GM21619 (cell line): ENCODE measurements at regions not wholly inside any gene's neighbourhood (a gene's known extent, or its start where the extent isn't known, plus 50 kb on each side); places are given as distances from the start of the nearest gene placed in this dataset.

Experiments used
- ATAC-seq: cut with Tn5 transposase; IDR thresholded peaks from one replicate; pipeline ENCODE4 v1.9.1; 2021; ENCODE audit not compliant: unreplicated experiment

DNA sequence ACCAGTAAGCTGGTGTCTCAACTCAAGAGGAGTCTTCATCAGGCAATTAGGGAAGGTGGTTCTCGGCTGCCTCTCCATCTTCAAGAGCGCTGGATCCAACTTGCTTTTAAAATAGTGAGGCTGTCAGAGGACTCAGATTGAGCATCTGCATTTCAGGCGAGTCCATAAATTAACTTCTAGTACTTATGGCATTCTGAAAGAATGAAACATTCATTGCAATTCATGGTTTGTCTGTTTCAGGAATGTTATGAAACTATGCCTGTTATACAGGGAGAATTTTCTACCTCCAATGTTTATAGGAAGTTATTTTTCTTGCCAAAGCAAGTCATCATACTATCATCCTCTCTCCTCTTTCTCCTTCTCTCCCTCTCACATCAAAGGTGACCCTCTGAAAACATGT, 883.2 kb downstream of the SLC4A3 start:
- ATAC-seq, result no peak

GRCh38 chr2:220512419-220512818, 885.0 kb downstream of the SLC4A3 start:
- no peak for ATAC-seq

DNA sequence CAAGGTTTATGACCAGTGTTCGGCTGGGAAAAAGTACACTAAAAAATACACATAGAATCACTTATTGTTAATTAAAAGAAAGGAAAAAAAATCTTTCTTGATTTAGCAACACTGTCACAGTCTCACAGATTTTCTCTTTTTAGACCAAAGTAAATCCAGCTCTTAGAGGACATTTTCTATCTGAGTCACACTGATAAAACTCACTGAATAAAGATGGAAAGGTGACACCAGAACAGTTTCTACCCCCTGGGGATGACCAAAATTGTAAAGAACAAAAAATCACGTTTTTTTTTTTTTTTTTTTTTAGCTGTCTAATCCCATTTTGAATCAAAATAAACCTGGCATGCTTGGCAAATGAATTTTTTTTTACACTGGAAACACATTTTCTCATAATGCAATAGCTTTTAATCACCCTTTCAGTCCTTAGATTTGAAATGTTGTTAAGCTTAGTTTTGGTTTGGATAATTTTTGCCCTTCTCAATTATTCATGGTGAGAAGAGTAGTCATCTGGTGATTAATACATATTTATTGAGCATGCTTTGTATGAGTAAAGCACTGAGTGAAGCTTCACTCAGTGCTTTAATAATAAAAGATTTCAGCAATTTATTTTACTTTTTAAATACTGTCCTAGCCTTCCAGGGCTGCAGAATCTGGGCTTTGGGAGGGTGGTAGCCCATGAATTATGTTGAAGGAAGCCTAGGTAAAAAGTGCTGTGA, 886.3 kb downstream of the SLC4A3 start:
- ATAC-seq, result no peak

- ATAC-seq, result no peak
These were observed 894.1 kb downstream of the SLC4A3 start for GRCh38 chr2:220521551-220521950.

DNA sequence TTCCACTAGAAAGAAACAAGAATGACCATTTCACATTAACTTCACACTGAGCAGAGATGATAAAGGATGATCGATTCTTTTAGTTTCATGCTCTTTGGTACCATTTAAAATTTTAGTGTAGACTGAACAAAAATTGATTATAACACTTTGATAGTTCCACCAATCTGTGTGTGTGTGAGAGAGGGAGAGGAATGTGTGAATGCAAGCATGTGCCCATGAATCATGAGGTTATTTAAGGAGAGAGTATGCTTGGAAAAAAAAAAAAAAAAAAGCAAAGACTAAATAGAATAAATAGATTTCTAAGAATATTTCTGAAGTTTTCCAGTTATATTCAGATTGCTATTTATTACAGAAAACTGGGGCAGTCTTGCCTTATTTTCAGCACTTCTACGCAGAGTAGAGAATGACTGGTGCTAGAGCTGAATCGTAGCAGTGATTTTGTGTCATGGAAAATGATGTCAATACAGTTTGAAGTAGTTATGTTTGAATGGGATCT, 900.8 kb downstream of the SLC4A3 start:
- ATAC-seq, result no peak

GRCh38 chr2:220531216-220531615, 903.8 kb downstream of the SLC4A3 start:
- ATAC-seq, result no peak

DNA sequence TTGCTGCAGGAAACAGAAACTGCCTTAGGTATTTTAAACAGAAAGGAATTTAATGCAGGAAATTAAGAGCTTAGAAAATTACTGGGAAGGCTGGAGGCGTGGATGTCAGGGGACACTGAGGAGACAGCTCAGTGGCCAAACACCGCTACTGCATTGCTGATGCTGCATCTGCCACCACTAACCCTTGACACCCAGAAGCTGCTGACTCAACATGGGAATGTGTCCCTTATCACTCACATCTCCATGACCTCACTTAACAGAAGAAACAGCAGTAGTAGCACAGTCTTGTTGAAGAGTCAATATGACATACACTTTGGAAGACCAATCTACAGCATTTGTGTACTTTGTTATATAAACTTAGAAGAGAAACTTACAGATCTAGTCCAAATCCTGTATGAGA, 906.1 kb downstream of the SLC4A3 start:
- peak; percentile 81 for ATAC-seq

- ATAC-seq, result no peak
These were observed 912.1 kb downstream of the SLC4A3 start for GRCh38 chr2:220539481-220539880.

DNA sequence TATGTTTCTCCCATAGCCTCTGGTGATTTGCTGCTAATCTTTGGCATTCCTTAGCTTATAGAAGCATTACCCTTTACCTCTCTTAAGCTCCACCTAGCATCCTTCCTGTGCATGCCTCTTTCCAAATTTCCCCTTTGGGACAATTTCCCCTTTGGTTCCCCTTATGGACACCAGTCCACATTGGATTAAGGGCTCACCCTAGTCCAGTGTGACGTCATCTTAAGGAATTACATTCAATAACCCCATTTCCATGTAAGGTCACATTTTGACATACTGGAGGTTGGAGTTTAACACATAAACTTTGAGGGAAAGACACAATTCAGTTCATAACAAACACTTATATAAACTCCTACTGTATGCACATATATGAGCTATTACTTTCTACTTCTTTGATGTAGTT, 916.6 kb downstream of the SLC4A3 start:
- no peak for ATAC-seq

DNA sequence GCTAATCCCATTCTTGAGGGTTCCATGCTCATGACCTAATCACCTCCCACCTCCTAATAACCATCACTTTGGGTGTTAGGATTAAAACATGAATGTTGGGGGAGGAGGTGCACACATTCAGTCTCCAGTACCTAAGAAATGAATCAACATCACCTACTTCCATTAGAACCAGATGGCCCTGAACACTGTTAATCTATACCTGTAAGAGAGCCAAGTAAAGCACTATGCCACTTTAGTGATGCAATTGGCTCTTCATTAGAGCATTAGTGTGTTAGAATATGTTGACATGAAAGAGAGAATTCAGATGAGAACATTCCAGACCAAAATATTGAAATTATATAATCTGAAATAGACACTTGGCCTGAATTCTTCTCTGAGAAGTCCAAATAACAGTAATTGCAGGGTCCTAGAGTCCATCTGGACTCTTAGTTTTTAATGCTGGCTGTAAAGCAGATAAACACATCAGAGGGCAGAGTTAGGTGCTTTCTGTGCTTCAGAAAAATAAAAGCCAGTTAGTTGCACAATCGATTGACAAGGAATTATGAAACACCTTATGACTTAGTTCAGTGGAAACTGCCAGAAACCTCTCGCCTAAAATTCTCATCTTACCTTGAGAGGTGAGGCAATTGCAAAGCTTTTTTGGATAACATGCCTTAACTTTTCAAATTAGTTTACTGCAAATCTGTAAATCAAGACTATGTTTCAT, 923.7 kb downstream of the SLC4A3 start:
- no peak for ATAC-seq

DNA sequence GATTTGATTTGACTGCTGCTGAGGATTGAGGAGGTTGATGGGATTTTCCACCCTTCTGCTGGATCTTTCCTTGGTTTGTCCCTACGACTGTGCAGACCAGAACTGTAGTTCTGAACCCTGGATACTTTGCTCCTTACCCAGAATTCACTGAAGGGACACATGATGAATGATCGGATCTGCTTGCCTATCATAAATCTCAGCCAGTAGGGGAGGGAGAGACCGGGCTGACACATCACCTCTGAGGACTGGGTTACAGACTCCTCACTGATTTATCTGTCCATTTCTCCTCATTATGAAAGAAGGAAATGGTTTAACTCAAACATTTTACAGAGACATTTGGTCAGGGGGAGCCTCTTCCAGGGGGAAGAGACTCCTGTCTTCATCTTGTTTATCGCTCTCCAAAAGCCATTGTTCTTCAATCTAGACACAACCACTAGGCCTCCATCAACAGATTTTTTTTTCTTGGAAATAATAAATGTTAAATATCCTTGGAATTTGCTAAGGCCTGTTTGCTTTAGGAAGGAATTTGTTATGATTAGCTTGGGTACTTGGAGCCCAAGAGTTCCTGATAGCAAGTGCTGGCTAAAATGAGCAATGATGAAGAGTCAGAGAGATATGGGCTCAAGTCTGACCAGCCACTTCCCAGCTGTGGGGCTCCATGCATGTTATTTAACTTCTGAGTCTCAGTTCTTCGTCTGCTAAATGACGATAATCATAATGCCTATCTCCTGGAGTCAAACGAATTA, 925.5 kb downstream of the SLC4A3 start:
- ATAC-seq, result no peak

DNA sequence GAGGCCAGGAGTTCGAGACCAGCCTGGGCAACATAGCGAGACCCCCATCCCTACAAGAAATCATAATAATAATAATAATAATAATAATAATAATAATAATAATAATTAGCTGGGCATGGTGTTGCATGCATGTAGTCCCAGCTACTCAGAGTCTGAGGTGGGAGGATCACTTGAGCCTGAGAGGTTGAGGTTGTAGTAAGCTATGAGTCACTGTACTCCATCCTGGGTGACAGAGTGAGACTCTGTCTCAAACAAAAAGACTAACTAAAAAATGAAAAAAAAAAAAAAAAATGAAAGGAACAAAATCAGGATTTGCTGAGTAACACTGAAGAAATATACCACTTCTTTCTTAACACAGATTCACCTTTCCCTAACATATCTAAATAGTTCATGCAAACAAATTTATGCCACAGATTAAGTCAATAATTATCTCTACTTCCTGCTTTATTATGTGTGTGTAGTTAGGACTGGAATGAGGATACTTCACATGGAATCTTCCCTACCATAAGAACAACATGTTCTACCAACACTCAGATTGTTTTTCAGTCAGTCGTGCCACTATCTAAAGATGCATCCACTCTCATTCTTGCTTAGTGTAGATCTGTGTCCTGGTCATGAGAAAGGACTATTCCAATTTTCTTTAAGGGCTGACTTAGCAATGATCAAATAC, 928.7 kb downstream of the SLC4A3 start:
- ATAC-seq, result no peak

- ATAC-seq, result no peak
These were observed 929.2 kb downstream of the SLC4A3 start for GRCh38 chr2:220556658-220557057.

GRCh38 chr2:220560192-220560591, 932.8 kb downstream of the SLC4A3 start:
- no peak for ATAC-seq

DNA sequence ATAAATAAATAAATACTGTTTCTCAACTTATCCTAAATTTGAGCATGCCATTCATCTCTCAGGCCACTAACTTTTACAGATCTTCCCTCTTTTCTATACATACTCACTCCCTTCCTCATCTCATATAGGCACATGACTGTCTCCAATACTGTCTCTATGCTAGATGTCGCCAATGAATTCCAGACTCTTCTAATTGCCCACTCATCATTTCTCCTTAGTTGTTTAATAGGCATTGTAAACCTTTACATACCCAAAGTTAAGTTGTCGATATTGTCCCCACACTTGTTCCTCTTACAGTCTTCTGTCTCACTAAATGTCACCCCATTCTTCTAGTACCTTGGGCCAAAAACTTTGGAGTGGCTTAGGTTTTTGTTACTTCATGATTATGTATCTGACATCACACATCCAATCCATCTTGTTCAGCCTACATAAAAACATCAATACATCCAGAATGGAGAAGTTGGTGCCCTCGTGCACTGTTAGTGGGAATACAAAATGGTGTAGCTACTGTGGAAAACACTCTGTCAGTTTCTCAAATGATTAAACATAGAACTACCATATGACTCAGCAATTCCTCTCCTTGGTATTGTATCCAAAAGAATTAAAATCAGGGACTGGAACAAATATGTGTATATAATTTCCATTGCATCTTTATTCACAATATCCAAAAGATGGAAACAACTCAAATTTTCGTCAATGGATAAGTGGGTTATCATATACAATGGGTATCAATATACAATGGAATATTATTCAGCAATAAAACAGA, 935.1 kb downstream of the SLC4A3 start:
- ATAC-seq, result no peak

- no peak for ATAC-seq
These were observed 940.9 kb downstream of the SLC4A3 start for GRCh38 chr2:220568296-220568695.

DNA sequence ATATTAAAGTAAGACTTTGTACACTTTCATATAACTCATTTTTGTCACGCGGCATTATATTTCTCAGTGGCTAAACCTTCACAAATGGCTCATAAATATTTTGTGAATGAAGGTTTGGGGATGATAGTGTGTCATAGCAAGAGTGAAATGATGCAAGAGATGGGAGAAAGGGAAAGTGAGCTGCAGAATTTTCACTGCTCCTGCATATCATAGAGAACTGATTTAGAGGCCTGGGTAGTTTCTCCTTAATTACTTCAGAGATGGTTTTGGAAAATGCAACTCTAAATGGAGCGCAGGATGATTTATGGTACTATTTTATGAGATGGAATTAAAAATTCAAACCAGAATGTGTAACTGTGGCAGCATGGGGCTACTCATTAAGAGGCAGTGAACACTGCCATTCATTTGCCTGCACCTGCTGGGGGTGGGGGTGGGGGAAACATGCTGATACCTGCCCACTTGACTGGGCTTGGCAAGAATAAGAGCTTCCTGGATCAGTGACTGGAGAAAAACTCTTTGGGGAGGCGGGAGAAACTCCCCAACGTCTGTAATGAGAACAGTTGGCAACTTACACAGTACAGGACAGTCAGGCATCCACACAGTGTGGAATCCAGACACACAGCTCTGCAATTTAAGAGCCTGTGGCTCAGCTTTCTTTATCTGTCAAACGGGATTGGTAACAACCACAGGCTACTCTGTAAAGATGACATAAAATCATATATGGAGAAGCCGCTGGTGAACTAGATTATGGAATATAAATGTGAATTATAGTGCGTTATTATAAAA, 941.9 kb downstream of the SLC4A3 start:
- no peak for ATAC-seq

DNA sequence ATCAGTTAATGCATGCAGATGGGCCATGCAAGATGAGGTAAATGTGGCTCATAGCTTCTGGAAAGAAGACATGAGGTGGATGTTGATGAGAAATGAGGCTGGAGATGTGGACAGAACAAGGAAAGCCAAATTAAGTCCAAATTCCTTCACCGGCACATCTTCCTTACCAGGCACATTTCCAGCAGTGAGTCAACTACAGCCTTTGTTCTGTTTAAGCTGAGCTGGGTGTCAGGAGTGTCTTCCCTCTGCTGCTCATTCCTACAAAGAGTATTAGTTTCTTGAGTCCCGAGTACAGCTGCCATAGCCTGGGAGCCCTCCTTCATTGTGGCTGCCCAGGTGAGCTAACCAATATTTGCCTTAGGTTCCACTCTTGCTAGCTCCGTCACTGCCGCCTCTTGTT, 945.0 kb downstream of the SLC4A3 start:
- ATAC-seq, result no peak

GRCh38 chr2:220574038-220574437, 946.6 kb downstream of the SLC4A3 start:
- no peak for ATAC-seq

- no peak for ATAC-seq
These were observed 948.5 kb downstream of the SLC4A3 start for GRCh38 chr2:220575963-220576362.
